NB4 (cell line): ENCODE measurements at regions not wholly inside any gene's neighbourhood (a gene's known extent, or its start where the extent isn't known, plus 50 kb on each side); places are given as distances from the start of the nearest gene placed in this dataset.

Source experiments
- POLR2A ChIP-seq: IDR thresholded peaks from 2 replicates; pipeline ENCODE4 v1.6.1; 2011; ENCODE audit warnings: mild to moderate bottlenecking; ENCODE audit not compliant: insufficient read length; ENCODE audit errors: extremely low read depth
- TF ChIP-seq, protein P1 (sequence below): IDR thresholded peaks from one replicate; pipeline ENCODE4 v1.5.1; 2012; ENCODE audit warnings: low read depth, low read length
- TF ChIP-seq, protein P2 (sequence below): IDR thresholded peaks from 2 replicates; pipeline ENCODE4 v1.6.1; 2011; ENCODE audit warnings: low read depth, low read length

DNA sequence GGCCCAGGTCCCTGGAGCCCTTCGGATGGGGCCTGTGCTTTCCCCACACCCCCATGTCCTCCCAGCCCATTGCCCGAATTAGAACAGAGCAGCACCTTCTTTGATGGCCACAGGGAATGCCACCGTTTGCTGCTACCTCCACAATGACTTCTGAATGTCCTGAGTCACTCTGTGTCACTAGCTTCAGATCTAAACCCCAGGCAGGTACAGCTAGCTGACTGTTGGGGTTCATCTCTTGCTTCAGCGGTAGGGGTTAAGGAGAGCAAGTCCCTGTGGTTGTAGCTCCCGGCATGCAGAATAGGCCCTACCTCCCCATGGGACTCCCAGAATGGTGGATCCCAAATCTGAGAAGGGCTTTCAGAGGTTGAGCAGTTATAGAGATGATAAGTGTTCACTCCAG is 291.1 kb upstream of the POU3F1 start:
- TF ChIP-seq, protein P1, sequence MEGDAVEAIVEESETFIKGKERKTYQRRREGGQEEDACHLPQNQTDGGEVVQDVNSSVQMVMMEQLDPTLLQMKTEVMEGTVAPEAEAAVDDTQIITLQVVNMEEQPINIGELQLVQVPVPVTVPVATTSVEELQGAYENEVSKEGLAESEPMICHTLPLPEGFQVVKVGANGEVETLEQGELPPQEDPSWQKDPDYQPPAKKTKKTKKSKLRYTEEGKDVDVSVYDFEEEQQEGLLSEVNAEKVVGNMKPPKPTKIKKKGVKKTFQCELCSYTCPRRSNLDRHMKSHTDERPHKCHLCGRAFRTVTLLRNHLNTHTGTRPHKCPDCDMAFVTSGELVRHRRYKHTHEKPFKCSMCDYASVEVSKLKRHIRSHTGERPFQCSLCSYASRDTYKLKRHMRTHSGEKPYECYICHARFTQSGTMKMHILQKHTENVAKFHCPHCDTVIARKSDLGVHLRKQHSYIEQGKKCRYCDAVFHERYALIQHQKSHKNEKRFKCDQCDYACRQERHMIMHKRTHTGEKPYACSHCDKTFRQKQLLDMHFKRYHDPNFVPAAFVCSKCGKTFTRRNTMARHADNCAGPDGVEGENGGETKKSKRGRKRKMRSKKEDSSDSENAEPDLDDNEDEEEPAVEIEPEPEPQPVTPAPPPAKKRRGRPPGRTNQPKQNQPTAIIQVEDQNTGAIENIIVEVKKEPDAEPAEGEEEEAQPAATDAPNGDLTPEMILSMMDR = no peak
- no peak for TF ChIP-seq POLR2A
- TF ChIP-seq, protein P2, sequence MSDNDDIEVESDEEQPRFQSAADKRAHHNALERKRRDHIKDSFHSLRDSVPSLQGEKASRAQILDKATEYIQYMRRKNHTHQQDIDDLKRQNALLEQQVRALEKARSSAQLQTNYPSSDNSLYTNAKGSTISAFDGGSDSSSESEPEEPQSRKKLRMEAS = no peak
